Neuronal stem cell (in vitro differentiated cells): ENCODE measurements at regions not wholly inside any gene's neighbourhood (a gene's known extent, or its start where the extent isn't known, plus 50 kb on each side); places are given as distances from the start of the nearest gene placed in this dataset.
"Not testable (repeated sequence)": the region's sequence is repeated elsewhere in the genome, so short reads cannot be mapped to it uniquely, and the experiment has no call there.

Experiments used
- DNase-seq: peaks from one replicate; pipeline ENCODE4 v3.0.0-alpha.2; 2013; ENCODE audit warnings: low spot score
- H2AFZ ChIP-seq: one replicate; pipeline ENCODE4 v1.6.1; 2013; ENCODE audit warnings: mild to moderate bottlenecking, low read length, inconsistent platforms
- H2AK5ac ChIP-seq: 2 replicates; pipeline ENCODE4 v1.6.1; 2013; ENCODE audit warnings: low read depth, mild to moderate bottlenecking, inconsistent platforms, low read length, moderate library complexity, mixed read lengths
- H2BK120ac ChIP-seq: 2 replicates; pipeline ENCODE4 v1.6.1; 2013; ENCODE audit warnings: low read depth, mild to moderate bottlenecking, inconsistent platforms, low read length, moderate library complexity, mixed read lengths
- H2BK12ac ChIP-seq: one replicate; pipeline ENCODE4 v1.6.1; 2013; ENCODE audit warnings: low read length, inconsistent platforms
- H2BK15ac ChIP-seq: 2 replicates; pipeline ENCODE4 v1.6.1; 2013; ENCODE audit warnings: mild to moderate bottlenecking, low read length, inconsistent platforms, mixed read lengths
- H2BK5ac ChIP-seq: one replicate; pipeline ENCODE4 v1.6.1; 2013; ENCODE audit warnings: inconsistent platforms, mild to moderate bottlenecking, low read length, moderate library complexity
- H3K14ac ChIP-seq: one replicate; pipeline ENCODE4 v1.6.1; 2013; ENCODE audit warnings: low read length, inconsistent platforms
- H3K18ac ChIP-seq: 2 replicates; pipeline ENCODE4 v1.6.1; 2013; ENCODE audit warnings: low read length, inconsistent platforms
- H3K23ac ChIP-seq: 2 replicates; pipeline ENCODE4 v1.6.1; 2013; ENCODE audit warnings: low read depth, mild to moderate bottlenecking, mixed read lengths, low read length, inconsistent platforms; ENCODE audit not compliant: poor library complexity
- H3K27ac ChIP-seq: replicated peaks from 3 replicates; pipeline ENCODE4 v1.5.1; 2013; ENCODE audit warnings: low read length, inconsistent platforms
- H3K27me3 ChIP-seq, 3 experiments: 2 replicates each; pipeline ENCODE4 v1.6.1; 2013; ENCODE audit warnings: low read length in 3 of 3, mild to moderate bottlenecking in 2 of 3, inconsistent platforms in 1 of 3, low read depth in 1 of 3, mixed read lengths in 1 of 3, moderate library complexity in 1 of 3; ENCODE audit not compliant: control insufficient read depth in 3 of 3, insufficient read depth in 3 of 3
- H3K36me3 ChIP-seq, 2 donors: replicated peaks in 1 of 2; 2 replicates each; pipeline ENCODE4 v1.6.1; 2013; ENCODE audit warnings: low read length in 2 of 2; ENCODE audit not compliant: control insufficient read depth in 2 of 2, insufficient read depth in 2 of 2
- H3K4ac ChIP-seq: 2 replicates; pipeline ENCODE4 v1.6.1; 2013; ENCODE audit warnings: inconsistent platforms, mild to moderate bottlenecking, low read length, moderate library complexity
- H3K4me1 ChIP-seq, 2 donors: 1 replicate in 1 of 2; 2 replicates in 1 of 2; pipeline ENCODE4 v1.6.1; 2013; ENCODE audit warnings: low read length in 2 of 2, low read depth in 1 of 2; ENCODE audit not compliant: control insufficient read depth in 2 of 2, insufficient read depth in 1 of 2
- H3K4me2 ChIP-seq: one replicate; pipeline ENCODE4 v1.6.1; 2013; ENCODE audit warnings: mild to moderate bottlenecking, low read length, inconsistent platforms; ENCODE audit not compliant: insufficient read depth, poor library complexity, severe bottlenecking
- H3K4me3 ChIP-seq, 2 donors: 2 replicates each; pipeline ENCODE4 v1.5.1; 2013; ENCODE audit warnings: low read length in 2 of 2, mild to moderate bottlenecking in 2 of 2, inconsistent platforms in 1 of 2, moderate library complexity in 1 of 2
- H3K79me1 ChIP-seq: one replicate; pipeline ENCODE4 v1.6.1; 2013; ENCODE audit warnings: low read depth, mild to moderate bottlenecking, inconsistent platforms, low read length, moderate library complexity
- H3K9ac ChIP-seq: one replicate; pipeline ENCODE4 v1.6.1; 2013; ENCODE audit warnings: mild to moderate bottlenecking, low read depth, low read length, inconsistent platforms; ENCODE audit not compliant: poor library complexity
- H3K9me3 ChIP-seq, 2 donors: replicated peaks in 1 of 2; 2 replicates each; pipeline versions ENCODE3 to v1.6.1; 2013; ENCODE audit warnings: low read length in 2 of 2, mild to moderate bottlenecking in 2 of 2, inconsistent platforms in 1 of 2, low read depth in 1 of 2, mixed read lengths in 1 of 2, moderate library complexity in 1 of 2; ENCODE audit not compliant: control insufficient read depth in 2 of 2, insufficient read depth in 1 of 2
- H4K8ac ChIP-seq: one replicate; pipeline ENCODE4 v1.6.1; 2013; ENCODE audit warnings: low read depth, mild to moderate bottlenecking, inconsistent platforms, low read length, moderate library complexity
- H4K91ac ChIP-seq: one replicate; pipeline ENCODE4 v1.6.1; 2013; ENCODE audit warnings: low read length, low read depth, mild to moderate bottlenecking, inconsistent platforms; ENCODE audit not compliant: poor library complexity
- WGBS, 2 donors: extraction: QIAGEN DNeasy Blood & Tissue Kit; methylation state at CpG; one replicate each; pipeline ENCODE4 v1.1.7; 2013; ENCODE audit warnings: missing lambda C conversion rate in 2 of 2, mixed read lengths in 1 of 2; ENCODE audit not compliant: insufficient read length in 2 of 2, insufficient replicate concordance in 1 of 2; ENCODE audit errors: extremely low coverage in 2 of 2; 5-methylcytosine and 5-hydroxymethylcytosine counted together

GRCh38 chr17:69695646-69696045, 281.1 kb downstream of the MAP2K6 start:
- Histone ChIP-seq H3K27ac (no peak overlapping the region), H3K23ac (no peak overlapping the region), H3K36me3 (no peaks in the 10 kb centered on the region), H2BK5ac (no peak overlapping the region), H3K79me1 (no peaks in the 10 kb centered on the region), H4K91ac (no peak overlapping the region), H4K8ac (no peak overlapping the region), H2BK15ac (no peak overlapping the region), H2BK120ac (no peak overlapping the region), H3K9ac (no peak overlapping the region), H3K14ac (no peak overlapping the region), H2BK12ac (no peak overlapping the region), H3K18ac (no peak overlapping the region), H3K4ac (no peak overlapping the region), H2AK5ac (no peak overlapping the region), H3K4me1 (no peaks in the 10 kb centered on the region), H3K4me2 (no peak overlapping the region), H3K27me3 (no peaks in the 10 kb centered on the region), H3K9me3 (peaks cover 2 to 7% of the 10 kb centered on the region in 2 donors), H3K4me3 (no peak overlapping the region), H2AFZ (no peak overlapping the region)
- no CpG with 5 or more reads among the region's 7 CpGs for WGBS, 2 donors
- DNase-seq = no peak

DNA sequence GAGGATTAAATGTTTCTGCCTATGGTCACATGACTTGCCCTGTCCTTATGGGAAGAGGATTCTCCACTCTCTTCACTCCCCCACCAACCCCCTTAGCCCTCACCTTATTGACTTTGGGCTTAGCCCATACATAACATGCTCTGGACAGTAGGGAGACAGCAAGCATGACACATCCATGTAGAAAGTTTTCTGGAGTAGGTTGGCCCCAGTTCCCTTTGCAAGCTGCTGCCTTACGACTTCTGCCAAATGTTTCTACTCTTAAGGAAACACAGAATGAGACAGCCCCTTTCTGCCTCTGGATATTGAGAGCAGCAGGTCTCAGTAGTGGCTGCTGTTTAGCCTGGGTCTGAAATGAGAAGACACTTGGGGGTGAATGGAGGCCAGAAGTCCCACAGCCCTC, 282.2 kb downstream of the MAP2K6 start:
- no peak overlapping the region for H3K14ac ChIP-seq
- H3K9ac ChIP-seq = no peak overlapping the region
- no peaks in the 10 kb centered on the region for H3K36me3 ChIP-seq
- no peak overlapping the region for H3K23ac ChIP-seq
- H3K27me3 ChIP-seq = no peaks in the 10 kb centered on the region
- no CpG with 5 or more reads among the region's 1 CpG for WGBS, 2 donors
- no peak overlapping the region for H3K4me3 ChIP-seq
- H2AK5ac ChIP-seq = no peak overlapping the region
- H3K4me1 ChIP-seq = no peaks in the 10 kb centered on the region
- H2AFZ ChIP-seq = no peak overlapping the region
- H3K4me2 ChIP-seq = no peak overlapping the region
- no peak overlapping the region for H3K4ac ChIP-seq
- DNase-seq = no peak
- H3K79me1 ChIP-seq = no peaks in the 10 kb centered on the region
- no peak overlapping the region for H3K18ac ChIP-seq
- no peak overlapping the region for H3K27ac ChIP-seq
- H2BK5ac ChIP-seq = no peak overlapping the region
- H3K9me3 ChIP-seq = peaks cover 2 to 7% of the 10 kb centered on the region in 2 donors
- no peak overlapping the region for H2BK120ac ChIP-seq
- H4K8ac ChIP-seq = no peak overlapping the region
- no peak overlapping the region for H4K91ac ChIP-seq
- H2BK12ac ChIP-seq = no peak overlapping the region
- no peak overlapping the region for H2BK15ac ChIP-seq

GRCh38 chr17:69698352-69698751, 283.9 kb downstream of the MAP2K6 start:
- not testable (repeated sequence) for H3K79me1 ChIP-seq, H3K4ac ChIP-seq, H3K23ac ChIP-seq, H2BK5ac ChIP-seq, H3K27me3 ChIP-seq, H2BK120ac ChIP-seq, H3K18ac ChIP-seq, H4K91ac ChIP-seq, H2AFZ ChIP-seq, H3K4me1 ChIP-seq, H3K14ac ChIP-seq, H4K8ac ChIP-seq, H3K36me3 ChIP-seq, H3K9me3 ChIP-seq, H3K4me3 ChIP-seq, DNase-seq, H2AK5ac ChIP-seq, H3K4me2 ChIP-seq, H3K27ac ChIP-seq, H2BK15ac ChIP-seq, H3K9ac ChIP-seq, H2BK12ac ChIP-seq

- Histone ChIP-seq H3K4ac (no peak overlapping the region), H3K27me3 (no peaks in the 10 kb centered on the region), H3K18ac (no peak overlapping the region), H2BK15ac (no peak overlapping the region), H2AK5ac (no peak overlapping the region), H3K9me3 (peaks cover 2 to 7% of the 10 kb centered on the region in 2 donors), H2BK12ac (no peak overlapping the region), H3K23ac (no peak overlapping the region), H3K4me3 (no peak overlapping the region), H2BK5ac (no peak overlapping the region), H3K79me1 (no peaks in the 10 kb centered on the region), H4K91ac (no peak overlapping the region), H3K4me2 (no peak overlapping the region), H3K9ac (no peak overlapping the region), H2BK120ac (no peak overlapping the region), H3K14ac (no peak overlapping the region), H3K4me1 (no peaks in the 10 kb centered on the region), H3K36me3 (no peaks in the 10 kb centered on the region), H2AFZ (no peak overlapping the region), H4K8ac (no peak overlapping the region), H3K27ac (no peak overlapping the region)
- no CpG with 5 or more reads among the region's 1 CpG for WGBS, 2 donors
- DNase-seq = no peak
These were observed 287.6 kb downstream of the MAP2K6 start for GRCh38 chr17:69702078-69702477.
